COLO668 (cell line): ENCODE measurements at regions not wholly inside any gene's neighbourhood (a gene's known extent, or its start where the extent isn't known, plus 50 kb on each side); places are given as distances from the start of the nearest gene placed in this dataset.

Source experiments
- DNase-seq: peaks from one replicate; lab custom pipeline; 2025; ENCODE audit not compliant: unreplicated experiment; lab: John Stamatoyannopoulos, UW

DNA sequence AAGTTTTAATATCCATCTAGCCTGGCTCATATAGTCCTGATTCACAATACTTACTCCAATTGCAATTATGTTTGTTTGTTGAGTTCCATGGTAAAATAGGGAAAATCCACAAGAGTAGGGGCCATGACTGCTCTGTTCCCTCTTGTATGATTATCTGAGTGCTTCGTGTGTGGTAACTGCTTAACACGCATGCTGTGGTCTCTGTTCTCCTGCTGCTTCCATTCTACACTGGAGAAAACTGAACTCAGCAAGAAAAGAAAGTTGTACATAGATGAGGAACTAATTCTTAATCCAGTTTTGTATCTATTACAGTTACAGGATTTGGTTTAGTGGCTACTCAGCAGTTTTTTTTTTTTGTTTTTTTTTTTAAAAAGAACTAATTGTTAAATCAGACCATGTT is 223.0 kb upstream of the SATB1 start:
- DNase-seq = no peak

DNA sequence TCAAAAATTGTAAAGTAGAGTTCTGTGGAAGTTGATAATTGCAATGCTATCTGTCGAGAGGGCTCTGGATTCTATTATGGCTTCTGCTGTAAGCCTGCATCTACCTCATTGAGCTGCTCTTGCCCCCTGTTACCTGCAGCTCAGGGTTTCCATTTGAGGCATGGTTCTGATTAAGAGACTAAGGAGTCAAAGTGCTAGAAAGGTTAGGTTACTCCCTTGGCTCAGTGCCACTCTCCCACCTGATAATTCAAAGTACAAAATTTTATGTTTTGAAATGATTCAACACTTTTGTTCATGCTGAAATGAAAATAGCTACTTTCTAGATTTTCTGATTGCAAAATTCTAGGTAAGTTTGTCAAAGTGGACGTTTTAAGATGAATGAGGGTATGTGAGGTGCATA is 220.5 kb upstream of the SATB1 start:
- no peak for DNase-seq

DNA sequence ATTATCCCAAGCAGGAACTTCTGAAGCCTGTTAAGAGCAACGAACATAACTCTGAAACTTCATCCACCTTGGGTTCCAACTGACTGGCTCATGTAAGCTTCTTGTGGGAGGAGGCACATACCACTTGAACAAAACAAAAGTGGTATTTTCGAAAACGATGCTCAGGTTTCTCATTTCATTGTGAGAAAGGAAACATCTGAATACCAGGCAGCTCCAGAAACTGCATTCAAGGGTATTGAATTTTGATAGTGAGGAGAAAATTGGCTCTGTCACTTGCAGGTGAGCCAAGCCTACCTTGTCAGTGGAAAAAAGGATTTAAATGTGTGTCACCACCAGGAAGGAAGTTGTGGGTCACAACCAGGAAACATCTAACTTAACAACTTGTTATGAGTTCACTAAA is 218.1 kb upstream of the SATB1 start:
- no peak for DNase-seq

DNA sequence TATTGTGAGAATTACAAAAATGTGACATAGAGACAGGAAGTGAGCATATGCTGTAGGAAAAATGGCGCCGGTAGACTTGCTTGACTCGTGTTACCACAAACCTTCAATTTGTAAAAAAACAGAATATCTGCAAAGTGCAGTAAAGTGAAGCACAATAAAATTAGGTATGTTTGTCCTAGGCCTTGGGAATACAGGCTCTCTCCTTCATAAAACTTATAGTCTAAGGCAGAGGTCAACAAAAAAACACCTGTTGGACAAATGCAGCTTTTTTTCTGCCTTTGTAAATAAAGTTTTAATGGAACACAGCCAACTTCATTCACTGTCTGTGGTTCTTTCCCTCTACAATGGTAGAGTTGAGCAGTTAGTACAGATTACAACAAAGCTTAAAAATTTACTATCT is 216.8 kb upstream of the SATB1 start:
- no peak for DNase-seq

DNA sequence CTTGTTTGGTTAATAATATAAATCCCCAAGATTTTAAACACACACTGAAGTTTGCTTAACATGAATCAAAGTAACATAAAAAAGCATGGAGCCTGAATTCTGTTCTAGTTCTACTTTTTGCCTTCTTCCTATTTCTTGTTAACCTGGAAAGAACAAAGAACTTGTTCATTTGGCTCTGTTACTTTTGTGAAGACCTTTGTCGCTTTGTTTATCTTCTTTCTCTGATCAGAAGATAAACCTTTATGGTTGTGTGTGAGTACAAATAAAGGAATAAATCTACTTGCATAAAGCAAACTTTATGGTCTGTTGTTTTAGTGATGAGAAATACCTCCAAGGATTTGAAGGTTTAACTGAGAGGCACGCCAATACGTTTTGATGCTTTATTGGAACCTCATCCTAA is 210.1 kb upstream of the SATB1 start:
- DNase-seq = no peak

DNA sequence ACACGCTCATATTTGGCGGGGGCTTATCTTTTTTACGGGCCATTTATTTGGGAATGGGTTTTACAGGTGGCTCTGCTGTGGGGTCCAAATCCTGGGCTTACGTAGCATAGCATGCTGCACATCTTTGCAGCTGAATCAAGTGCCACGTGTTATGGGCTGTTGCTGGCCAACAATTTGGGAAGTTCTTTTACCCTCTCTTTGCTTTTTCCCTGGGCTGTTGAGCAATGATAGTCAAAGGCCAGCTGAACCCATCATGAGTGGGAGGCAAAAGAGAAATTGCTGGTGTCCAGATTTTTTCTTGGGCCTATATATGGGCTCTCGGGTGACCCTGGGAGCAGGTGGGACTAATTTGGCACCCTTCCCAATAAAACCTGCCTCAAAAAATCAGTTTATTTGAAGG is 209.3 kb upstream of the SATB1 start:
- no peak for DNase-seq

DNA sequence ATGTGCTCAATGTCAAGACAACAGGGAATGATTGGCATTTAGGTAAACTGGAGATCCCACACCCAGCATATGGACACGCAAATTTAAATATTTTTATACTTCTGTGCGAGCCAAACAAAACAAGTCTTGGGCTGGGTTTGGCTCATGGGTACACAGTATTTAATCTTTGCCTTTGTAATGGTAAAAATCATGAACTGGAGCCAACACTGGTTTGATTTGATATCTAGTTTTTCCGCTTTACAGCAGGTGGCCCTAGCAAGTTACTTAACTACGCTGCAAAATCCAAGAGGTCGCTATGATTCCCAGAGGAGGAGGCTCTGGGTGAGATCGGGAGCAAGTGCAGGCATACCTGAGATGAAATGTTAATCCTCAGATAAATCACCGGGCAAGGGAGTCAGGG is 207.9 kb upstream of the SATB1 start:
- no peak for DNase-seq

DNA sequence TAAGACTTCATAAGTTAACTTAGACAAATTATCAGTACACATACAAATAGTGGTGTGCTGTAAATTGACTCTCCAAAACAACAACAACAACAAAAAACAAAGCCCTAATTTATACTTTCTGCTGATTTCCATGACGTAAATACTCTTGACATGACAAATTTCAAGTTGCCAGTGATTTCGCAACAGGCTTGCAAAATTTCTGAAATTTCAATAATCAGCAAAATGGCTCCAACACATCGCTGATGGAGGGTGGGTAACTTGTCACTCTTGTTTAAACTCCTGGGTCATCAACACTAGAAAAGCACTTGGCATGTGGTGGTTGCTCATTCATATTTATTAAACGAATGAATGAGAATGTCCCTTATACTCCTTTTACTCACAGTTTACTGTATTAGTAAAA is 205.2 kb upstream of the SATB1 start:
- DNase-seq = no peak

DNA sequence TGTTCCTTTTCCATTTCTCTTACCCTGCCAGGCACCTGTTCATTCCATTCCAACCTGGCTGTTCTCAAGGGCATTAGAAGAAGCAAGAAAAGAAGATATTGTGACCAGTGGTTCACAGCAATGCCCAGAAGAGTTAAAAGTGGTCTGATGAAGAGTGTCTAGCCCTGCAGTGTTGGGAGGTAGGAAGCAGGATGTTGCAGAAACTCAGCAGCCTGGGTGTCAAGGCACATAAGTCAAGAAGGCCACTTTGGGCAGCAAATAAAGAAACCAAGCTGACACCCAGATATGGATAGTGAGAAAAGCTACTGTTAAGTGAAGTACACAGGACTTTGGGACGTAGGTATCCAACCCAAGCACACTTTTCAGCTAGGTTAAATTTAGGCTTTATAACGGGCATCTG is 199.9 kb upstream of the SATB1 start:
- no peak for DNase-seq

DNA sequence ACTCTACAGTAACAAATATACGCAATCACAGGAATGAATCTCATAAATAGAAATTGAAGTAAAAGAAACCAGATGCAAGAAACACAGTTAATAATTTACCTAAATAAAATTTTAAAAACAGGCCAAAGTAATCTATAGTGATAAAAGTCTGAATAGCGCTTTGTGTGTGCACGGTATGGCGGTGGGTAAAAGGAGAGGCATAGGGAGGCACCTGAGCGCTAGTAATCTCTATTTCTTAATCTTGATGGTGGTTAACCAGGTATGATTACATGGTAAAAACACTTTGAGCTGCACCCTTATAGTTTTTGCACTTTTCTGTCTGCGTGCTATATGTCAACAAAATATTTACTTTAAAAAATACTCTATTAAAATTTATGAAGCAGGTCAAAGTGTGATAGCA is 198.1 kb upstream of the SATB1 start:
- DNase-seq = no peak

DNA sequence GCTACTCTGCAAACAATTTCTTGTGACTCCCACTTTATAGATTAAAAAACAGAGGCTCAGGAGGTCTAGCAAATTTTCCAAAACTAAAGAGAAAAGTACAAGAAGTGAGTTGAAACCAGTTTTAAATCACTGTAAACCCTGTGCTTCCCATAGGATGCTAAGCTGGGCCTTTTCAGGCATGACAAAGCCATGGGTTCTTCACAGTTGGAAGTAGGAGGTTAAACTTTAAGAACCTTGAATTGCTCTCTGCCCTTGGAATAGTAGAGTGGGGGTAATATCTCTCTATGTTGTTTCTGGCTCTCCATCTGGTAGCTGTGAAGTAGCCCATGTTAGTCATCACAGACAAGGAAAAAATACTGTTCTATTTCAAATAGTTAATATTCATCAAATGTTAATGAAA is 193.6 kb upstream of the SATB1 start:
- DNase-seq = no peak

DNA sequence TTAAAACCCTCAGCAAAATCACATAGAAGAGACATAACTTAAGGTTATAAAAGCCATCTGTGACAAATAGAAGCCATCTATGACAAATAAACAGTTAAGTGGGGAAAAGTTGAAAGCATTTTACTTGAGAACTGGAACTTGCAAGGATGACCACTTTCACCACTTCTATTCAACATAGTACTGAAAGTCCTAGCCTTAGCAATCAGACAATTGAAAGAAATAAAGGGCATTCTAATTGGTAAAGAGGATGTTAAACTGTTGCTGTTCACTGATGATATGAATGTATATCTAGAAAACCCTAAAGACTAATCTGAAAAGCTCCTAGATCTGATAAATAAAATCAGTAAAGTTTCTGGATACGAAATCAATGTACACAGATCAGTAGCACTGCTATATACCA is 186.9 kb upstream of the SATB1 start:
- no peak for DNase-seq

DNA sequence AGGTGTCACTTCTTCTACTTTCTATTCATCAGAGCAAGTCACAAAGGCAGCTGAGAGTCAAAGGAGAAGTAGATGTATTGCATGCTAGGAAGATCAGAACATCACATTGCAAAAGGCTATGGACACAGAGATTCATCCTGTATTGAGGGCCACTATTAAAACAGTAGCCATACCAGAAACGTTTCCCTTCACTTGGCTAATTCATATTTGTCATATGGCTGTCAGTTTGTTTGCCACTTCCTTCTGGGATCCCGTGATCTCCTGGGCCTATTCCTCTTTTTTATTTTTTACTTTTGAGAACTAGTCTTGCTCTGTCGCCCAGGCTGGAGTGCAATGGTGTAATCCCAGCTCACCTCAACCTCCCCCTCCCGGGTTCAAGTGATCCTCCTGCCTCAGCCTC is 184.0 kb upstream of the SATB1 start:
- no peak for DNase-seq

DNA sequence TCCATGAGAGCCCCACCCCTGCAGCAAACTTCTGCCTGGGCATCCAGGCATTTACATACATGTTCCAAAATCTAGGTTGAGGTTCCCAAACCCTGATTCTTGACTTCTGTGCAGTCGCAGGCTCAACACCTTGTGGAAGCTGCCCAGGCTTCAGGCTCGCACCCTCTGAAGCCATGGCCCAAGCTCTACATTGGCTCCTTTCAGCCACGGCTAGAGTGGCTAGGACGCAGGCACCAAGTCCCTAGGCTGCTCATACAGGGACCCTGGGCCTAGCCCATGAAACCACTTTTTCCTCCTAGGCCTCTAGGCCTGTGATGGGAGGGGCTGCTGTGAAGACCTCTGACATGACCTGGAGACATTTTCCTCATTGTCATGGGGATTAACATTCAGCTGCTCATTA is 172.8 kb upstream of the SATB1 start:
- no peak for DNase-seq

DNA sequence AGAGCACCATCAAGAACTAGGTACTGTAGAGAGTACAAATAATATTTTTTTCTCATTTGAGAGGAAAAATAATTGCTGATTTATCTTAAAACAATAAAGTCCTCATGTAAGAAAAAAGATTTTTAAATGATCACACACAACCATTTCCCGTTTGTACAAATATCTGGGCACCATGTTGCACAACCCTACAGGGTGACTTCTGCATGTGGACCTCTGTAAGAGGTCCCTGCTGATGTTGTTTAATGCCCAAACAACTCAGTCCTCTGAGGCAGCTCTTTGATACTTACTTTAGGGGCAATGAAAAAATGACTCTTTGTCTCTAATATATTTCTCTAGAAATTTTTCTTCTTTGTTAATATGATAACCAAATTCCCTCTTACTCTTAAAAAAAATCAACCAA is 168.1 kb upstream of the SATB1 start:
- no peak for DNase-seq

DNA sequence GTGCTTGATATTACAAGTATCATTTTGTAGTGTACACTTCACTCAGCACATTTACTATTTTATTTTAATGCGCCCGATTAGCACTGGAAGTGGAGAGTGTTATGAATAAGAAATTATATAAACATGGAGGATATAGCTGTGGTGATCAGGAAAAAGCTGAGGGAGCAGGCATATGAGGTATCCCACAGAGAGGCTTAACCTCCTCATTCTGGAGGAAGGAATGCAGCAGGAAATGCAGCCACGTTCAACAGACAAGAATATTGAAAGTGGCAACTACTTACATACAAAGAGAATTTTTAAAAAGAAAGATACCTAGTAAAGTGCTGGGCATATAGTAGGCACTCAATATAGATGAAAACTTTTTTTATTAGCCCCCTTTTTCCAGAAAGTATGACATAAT is 166.0 kb upstream of the SATB1 start:
- DNase-seq = no peak

DNA sequence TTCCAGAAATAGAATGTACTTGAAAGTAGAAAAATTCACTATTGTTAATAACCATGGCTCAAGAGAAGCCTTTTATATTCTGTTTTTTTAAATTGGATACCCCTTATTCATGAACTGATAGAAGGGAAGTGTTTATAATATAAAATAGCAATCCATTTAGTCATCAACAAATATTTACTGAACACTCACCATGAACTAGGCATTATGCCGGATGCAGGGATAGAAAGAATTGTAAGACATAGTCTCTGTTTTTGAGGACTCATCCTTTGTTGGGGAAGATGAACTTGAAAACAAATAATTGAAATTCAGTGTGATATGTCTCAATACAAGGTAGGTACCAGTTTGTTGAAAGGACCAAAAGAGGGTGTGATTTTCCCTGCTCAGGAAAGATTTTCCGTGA is 160.9 kb upstream of the SATB1 start:
- no peak for DNase-seq

DNA sequence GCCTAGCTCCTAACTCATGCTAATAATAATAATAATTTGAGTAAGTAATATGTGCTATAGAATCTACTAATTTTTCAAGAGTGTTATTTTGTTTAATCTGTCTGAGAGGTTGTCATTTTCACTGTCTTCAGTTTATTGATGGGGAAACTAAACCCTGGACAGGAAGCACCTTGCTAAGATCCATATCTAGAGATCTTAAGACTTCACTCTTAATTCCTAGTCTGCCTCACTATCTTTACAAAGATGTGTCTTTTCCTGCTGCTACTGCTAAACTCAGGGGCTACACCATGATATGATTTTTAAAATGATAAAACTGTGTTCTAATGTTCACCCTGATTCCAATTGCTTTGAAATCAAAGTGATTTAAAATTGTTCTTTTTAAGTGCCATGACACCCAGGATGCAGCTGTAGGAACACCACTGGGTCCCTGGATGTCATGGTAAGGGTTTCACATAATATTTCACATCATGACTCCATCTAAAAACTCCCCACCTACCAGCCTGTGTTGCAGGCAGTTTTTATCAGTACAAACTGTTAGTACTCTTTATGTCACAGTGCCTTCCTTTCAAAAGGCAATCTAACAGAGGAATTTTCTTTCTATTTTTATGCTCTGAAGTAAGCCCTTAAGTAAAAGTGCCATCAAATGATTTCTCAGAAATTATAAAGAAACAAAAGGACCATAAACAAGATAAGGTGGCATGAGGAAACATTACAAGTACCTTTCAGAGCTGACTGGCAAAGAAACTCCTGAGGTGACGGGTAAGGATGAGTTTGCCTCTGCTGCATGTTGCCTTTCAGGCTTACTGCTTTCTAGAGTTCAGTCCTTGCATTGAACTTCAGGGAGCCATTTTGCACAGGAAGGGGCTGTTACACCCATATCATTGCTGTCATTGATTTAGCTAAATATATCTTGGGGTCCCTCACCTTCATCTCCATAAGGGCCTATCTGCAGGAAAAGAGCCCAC is 160.1 kb upstream of the SATB1 start:
- DNase-seq = no peak

DNA sequence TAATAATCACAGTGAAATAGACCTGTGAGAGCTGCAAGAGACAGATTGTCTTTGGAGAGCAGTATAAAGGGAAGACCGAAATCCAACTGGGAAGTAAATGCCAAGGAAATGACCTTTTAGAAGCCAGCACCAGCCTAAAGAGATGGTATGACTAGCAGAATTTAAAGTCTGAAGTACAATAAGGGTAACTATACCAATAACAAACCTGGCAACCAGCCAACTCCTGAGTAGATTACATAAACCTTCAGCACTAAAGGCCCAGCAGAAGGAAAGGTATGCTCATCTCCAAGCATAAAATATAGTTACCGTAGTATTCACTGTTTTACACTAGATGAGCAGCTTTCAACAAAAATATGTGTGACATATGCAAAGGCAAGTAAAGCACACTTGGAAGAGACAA is 155.1 kb upstream of the SATB1 start:
- peak; percentile 79 for DNase-seq

DNA sequence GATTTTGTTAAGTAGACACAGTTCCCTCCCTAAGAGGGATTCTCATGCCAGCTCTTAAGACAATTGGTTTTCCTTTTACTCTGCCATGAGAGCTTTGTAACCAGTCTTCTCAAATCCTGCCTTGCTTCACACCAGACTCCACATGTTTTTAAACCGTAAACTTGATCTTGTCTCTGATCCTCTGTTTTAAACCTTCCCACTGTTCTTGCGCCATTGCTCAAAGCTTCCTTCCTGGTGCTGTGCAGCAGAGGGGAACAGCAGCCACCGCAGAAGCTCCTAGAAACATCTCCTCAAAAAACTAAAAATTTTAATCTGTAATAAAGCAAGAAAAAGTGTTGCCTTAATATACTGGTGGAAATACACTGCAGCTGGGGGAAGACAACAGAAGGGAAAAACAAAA is 154.5 kb upstream of the SATB1 start:
- no peak for DNase-seq

DNA sequence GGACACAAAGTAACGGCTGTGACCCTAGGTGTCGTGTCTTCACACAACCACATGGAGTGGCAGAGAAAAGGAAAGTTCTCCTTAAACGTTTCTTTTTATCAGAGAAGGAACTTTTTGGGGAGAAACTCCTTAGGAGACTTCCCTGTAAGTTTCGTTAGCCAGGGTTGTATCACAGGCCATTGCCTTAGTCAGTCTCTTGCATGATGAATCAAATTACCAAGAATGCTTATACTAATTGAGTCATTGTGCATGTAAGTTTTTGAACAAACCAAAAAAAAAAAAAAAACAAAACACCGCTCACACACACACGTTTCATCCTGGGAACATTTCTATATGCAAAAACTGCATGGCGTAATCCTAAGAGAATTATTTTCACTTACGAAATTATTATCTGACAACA is 150.4 kb upstream of the SATB1 start:
- DNase-seq = no peak

DNA sequence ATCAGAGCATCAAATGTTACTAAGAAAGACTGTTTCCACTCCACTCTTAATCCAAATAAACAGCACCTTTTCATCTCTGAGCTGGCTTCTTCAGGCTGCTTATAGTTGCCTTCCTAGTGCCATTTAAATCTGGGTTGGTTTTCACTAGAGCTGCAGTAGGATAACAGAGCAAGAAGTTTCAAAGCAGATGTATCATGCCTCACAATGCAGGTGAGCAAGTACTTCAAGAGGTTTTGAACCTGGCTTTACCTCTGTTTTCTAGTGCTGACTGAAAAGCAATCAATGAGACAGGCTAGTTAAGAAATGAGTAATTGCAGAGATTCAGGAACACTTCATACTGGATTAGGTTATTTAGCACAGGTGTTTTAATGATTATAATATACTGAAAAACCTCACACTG is 147.7 kb upstream of the SATB1 start:
- DNase-seq = no peak

DNA sequence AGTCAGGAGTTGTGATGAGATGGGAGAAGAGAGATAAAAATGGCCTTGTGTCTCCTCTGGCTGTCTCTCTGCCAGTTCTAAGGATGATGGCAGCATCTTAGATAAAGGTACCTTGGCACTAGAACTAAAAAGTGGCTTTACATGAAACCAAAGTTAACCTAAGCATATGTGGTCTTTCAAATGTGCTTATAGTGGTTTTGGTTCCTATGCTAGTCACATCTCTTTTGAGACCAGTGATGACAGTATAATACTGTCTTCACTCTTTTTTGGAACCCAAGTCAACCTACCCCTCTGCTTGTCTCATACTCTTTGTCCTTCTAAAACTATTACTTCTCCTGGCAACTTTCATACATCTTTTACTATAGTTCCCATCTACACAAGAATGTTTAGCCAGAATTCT is 142.2 kb upstream of the SATB1 start:
- DNase-seq = no peak
